HepG2 (cell line): ENCODE measurements at regions not wholly inside any gene's neighbourhood (a gene's known extent, or its start where the extent isn't known, plus 50 kb on each side); places are given as distances from the start of the nearest gene placed in this dataset.

Experiments
- ATAC-seq: fragments of 200-7000 bp; cut with Tn5 transposase; 3 replicates; pipeline ENCODE4 v1.9.1; 2020; ENCODE audit warnings: mild to moderate bottlenecking, moderate library complexity
- BruUV-seq: library from RNA; stranded (reverse); fragments of 400-500 nt; replicated peaks from 2 replicates; lab custom pipeline; 2021; lab: Mats Ljungman, UMichigan
- CTCF ChIA-PET: fragments of 300-600 bp; formaldehyde crosslinking; extraction: SDS; loops from one replicate; lab custom pipeline; 2021; ENCODE audit warnings: low total read pairs, inconsistent platforms, low intra/inter-chr PET ratio; lab: Yijun Ruan, JAX
- POLR2A ChIA-PET: fragments of 350-600 bp; sonication (Branson Sonifier 250); formaldehyde crosslinking; loops from one replicate; lab custom pipeline; 2020; ENCODE audit warnings: antibody characterized with exemption, inconsistent platforms; lab: Yijun Ruan, JAX
- DNase-seq: peaks from one replicate; pipeline ENCODE4 v3.0.0-alpha.2; 2015; ENCODE audit warnings: low spot score
- FAIRE-seq: peaks from 3 replicates; lab custom pipeline; 2011; peaks lifted over from hg19 to GRCh38; lab: Jason Lieb, UNC
- H2AFZ ChIP-seq: one replicate; pipeline ENCODE4 v1.6.1; 2011; ENCODE audit warnings: low read length, inconsistent platforms
- H3K27ac ChIP-seq: fragments of 300-600 bp; 3 replicates; pipeline ENCODE4 v1.8.0; 2011; ENCODE audit warnings: mixed run types, mild to moderate bottlenecking, mixed read lengths, low read length, inconsistent platforms; ENCODE audit not compliant: insufficient read depth; ENCODE audit errors: extremely low read length
- H3K27me3 ChIP-seq, 2 experiments: fragments of 200-600 bp in 1 of 2; 2 replicates in 1 of 2; 3 replicates in 1 of 2; pipeline versions ENCODE4 v1.6.0 to v1.8.0; 2011; ENCODE audit warnings: low read length in 2 of 2, mild to moderate bottlenecking in 2 of 2, moderate library complexity in 2 of 2, inconsistent platforms in 1 of 2; ENCODE audit not compliant: insufficient read depth in 2 of 2, control insufficient read depth in 1 of 2
- H3K36me3 ChIP-seq, 2 experiments: fragments of 200-600 bp in 1 of 2; replicated peaks in 1 of 2; 2 replicates in 1 of 2; 3 replicates in 1 of 2; pipeline versions ENCODE4 v1.5.1 to v1.8.0; 2011; ENCODE audit warnings: low read length in 2 of 2, inconsistent platforms in 1 of 2; ENCODE audit not compliant: insufficient read depth in 2 of 2, control insufficient read depth in 1 of 2
- H3K4me1 ChIP-seq: 2 replicates; pipeline ENCODE4 v1.5.1; 2012; ENCODE audit warnings: low read length, inconsistent platforms; ENCODE audit not compliant: insufficient read depth
- H3K4me2 ChIP-seq: 2 replicates; pipeline ENCODE4 v1.6.0; 2011; ENCODE audit warnings: low read depth, low read length, inconsistent platforms
- H3K4me3 ChIP-seq, 3 experiments: fragments of 200-600 bp in 1 of 3; sonication (generic), shearing (Covaris generic) in 1 of 3; replicated peaks in 1 of 3; 2 replicates each; pipeline ENCODE4 v1.5.1; 2011 to 2016; ENCODE audit warnings: low read length in 3 of 3, inconsistent platforms in 2 of 3, low read depth in 2 of 3, mild to moderate bottlenecking in 2 of 3, control low read depth in 1 of 3, mixed read lengths in 1 of 3; ENCODE audit not compliant: insufficient read depth in 1 of 3
- H3K79me2 ChIP-seq: one replicate; pipeline ENCODE4 v1.6.1; 2011; ENCODE audit warnings: low read length, inconsistent platforms; ENCODE audit not compliant: insufficient read depth
- H3K9ac ChIP-seq: 2 replicates; pipeline ENCODE4 v1.6.0; 2011; ENCODE audit warnings: mild to moderate bottlenecking, low read depth, low read length, inconsistent platforms; ENCODE audit not compliant: insufficient read depth
- H3K9me3 ChIP-seq: 2 replicates; pipeline ENCODE4 v1.5.1; 2012; ENCODE audit warnings: mild to moderate bottlenecking, low read length
- H4K20me1 ChIP-seq: 2 replicates; pipeline ENCODE4 v1.6.0; 2011; ENCODE audit warnings: inconsistent platforms, mild to moderate bottlenecking, low read length, moderate library complexity; ENCODE audit not compliant: insufficient read depth
- HOXA7 ChIP-seq: sonication (generic); formaldehyde crosslinking; IDR thresholded peaks from 2 replicates; pipeline ENCODE4 v1.8.1; 2022; ENCODE audit warnings: mild to moderate bottlenecking, missing genetic modification reagents, moderate library complexity
- JUND ChIP-seq: sonication (generic); formaldehyde crosslinking; IDR thresholded peaks from 2 replicates; pipeline ENCODE4 v1.8.0; 2022; ENCODE audit warnings: mild to moderate bottlenecking, missing genetic modification reagents
- MAFK ChIP-seq, 2 experiments: IDR thresholded peaks in 1 of 2; conservative IDR thresholded peaks in 1 of 2; 2 replicates each; pipeline ENCODE4 v1.6.1; 2011; ENCODE audit warnings: improper control_type of control experiment in 2 of 2, low read length in 2 of 2
- PHF8 ChIP-seq: sonication (generic); formaldehyde crosslinking; IDR thresholded peaks from 2 replicates; pipeline ENCODE4 v1.5.0; 2020; ENCODE audit warnings: missing genetic modification reagents
- SMAD9 ChIP-seq: sonication (generic); formaldehyde crosslinking; IDR thresholded peaks from 2 replicates; pipeline ENCODE4 v1.5.1; 2020; ENCODE audit warnings: mild to moderate bottlenecking, missing genetic modification reagents
- ZBTB34 ChIP-seq: sonication (generic); formaldehyde crosslinking; IDR thresholded peaks from 2 replicates; pipeline ENCODE4 v1.8.0; 2022; ENCODE audit warnings: mild to moderate bottlenecking, missing genetic modification reagents
- ZNF432 ChIP-seq: sonication (generic); formaldehyde crosslinking; IDR thresholded peaks from 2 replicates; pipeline ENCODE4 v1.5.0; 2020; ENCODE audit warnings: missing genetic modification reagents, mild to moderate bottlenecking, borderline replicate concordance
- ZNF44 ChIP-seq: sonication (generic); formaldehyde crosslinking; IDR thresholded peaks from 2 replicates; pipeline ENCODE4 v1.5.1; 2020; ENCODE audit warnings: mild to moderate bottlenecking, missing genetic modification reagents
- ZNF768 ChIP-seq: sonication (generic); formaldehyde crosslinking; IDR thresholded peaks from 2 replicates; pipeline ENCODE4 v1.4.0; 2020; ENCODE audit warnings: missing genetic modification reagents
- WGBS: methylation state at CpG from one replicate; pipeline ENCODE4 v1.1.6; 2017; ENCODE audit warnings: low lambda C conversion rate; 5-methylcytosine and 5-hydroxymethylcytosine counted together
- in situ Hi-C: cut with HindIII; loops from 2 replicates; pipeline ENCODE4 v1.10.0; 2017; ENCODE audit warnings: low pct_unique_long_range_greater_than_20kb; ENCODE audit not compliant: extremely low pct_ligation_motif_present
- intact Hi-C: fragments of 100-400 bp; cut with micrococcal nuclease; formaldehyde crosslinking; loops from one replicate; pipeline ENCODE4 v1.10.0; 2022; ENCODE audit not compliant: unreplicated experiment
- TF ChIP-seq, protein P1 (sequence below): sonication (generic); formaldehyde crosslinking; conservative IDR thresholded peaks from 2 replicates; pipeline ENCODE4 v1.4.0; 2020; ENCODE audit warnings: missing genetic modification reagents

- Histone ChIP-seq H3K9me3 (no peaks in the 10 kb centered on the region), H4K20me1 (no peaks in the 10 kb centered on the region), H3K4me1 (no peaks in the 10 kb centered on the region), H3K4me2 (no peak overlapping the region), H2AFZ (no peak overlapping the region), H3K79me2 (no peaks in the 10 kb centered on the region), H3K4me3 (no peak overlapping the region), H3K27me3 (no peaks in the 10 kb centered on the region; a peak in 1 of 5 replicates), H3K27ac (no peak overlapping the region), H3K36me3 (no peaks in the 10 kb centered on the region), H3K9ac (no peak overlapping the region)
- BruUV-seq: no TSS peak
- DNase-seq (no peak), ATAC-seq (no peak), FAIRE-seq (no peak)
- intact Hi-C loops (no loop called here), in situ Hi-C loops (no loop called here)
- TF ChIP-seq ZBTB34 (CRISPR knock-in tag): no peak
- no peak for TF ChIP-seq MAFK (conservative IDR thresholded peaks at IDR 0.05 in 1 of 2, IDR thresholded peaks at IDR 0.05 in 1 of 2; ENCODE audit: low read length in 2 of 2)
- TF ChIP-seq SMAD9 (CRISPR knock-in tag): no peak
- TF ChIP-seq ZNF432 (CRISPR knock-in tag): no peak
- TF ChIP-seq PHF8 (CRISPR knock-in tag): no peak
- TF ChIP-seq HOXA7: no peak
- TF ChIP-seq, protein P1, sequence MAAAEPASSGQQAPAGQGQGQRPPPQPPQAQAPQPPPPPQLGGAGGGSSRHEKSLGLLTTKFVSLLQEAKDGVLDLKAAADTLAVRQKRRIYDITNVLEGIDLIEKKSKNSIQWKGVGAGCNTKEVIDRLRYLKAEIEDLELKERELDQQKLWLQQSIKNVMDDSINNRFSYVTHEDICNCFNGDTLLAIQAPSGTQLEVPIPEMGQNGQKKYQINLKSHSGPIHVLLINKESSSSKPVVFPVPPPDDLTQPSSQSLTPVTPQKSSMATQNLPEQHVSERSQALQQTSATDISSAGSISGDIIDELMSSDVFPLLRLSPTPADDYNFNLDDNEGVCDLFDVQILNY (CRISPR knock-in tag): no peak
- TF ChIP-seq ZNF768 (CRISPR knock-in tag): no peak
- no peak for TF ChIP-seq ZNF44 (CRISPR knock-in tag)
- no peak for TF ChIP-seq JUND
- ChIA-PET POLR2A (no interaction called here), CTCF (no interaction called here)
- 19% methylated on average over 6 of the region's 6 CpGs for WGBS
Measured at GRCh38 chr9:85112933-85113418, 443.4 kb downstream of the NTRK2 start.
